HepG2 (cell line): ENCODE measurements at regions not wholly inside any gene's neighbourhood (a gene's known extent, or its start where the extent isn't known, plus 50 kb on each side); places are given as distances from the start of the nearest gene placed in this dataset.

Experiments used
- ATAC-seq: fragments of 200-7000 bp; cut with Tn5 transposase; 3 replicates; pipeline ENCODE4 v1.9.1; 2020; ENCODE audit warnings: mild to moderate bottlenecking, moderate library complexity
- BruUV-seq: library from RNA; stranded (reverse); fragments of 400-500 nt; replicated peaks from 2 replicates; lab custom pipeline; 2021; lab: Mats Ljungman, UMichigan
- CTCF ChIA-PET: fragments of 300-600 bp; formaldehyde crosslinking; extraction: SDS; loops from one replicate; lab custom pipeline; 2021; ENCODE audit warnings: low total read pairs, inconsistent platforms, low intra/inter-chr PET ratio; lab: Yijun Ruan, JAX
- POLR2A ChIA-PET: fragments of 350-600 bp; sonication (Branson Sonifier 250); formaldehyde crosslinking; loops from one replicate; lab custom pipeline; 2020; ENCODE audit warnings: antibody characterized with exemption, inconsistent platforms; lab: Yijun Ruan, JAX
- DNase-seq: peaks from one replicate; pipeline ENCODE4 v3.0.0-alpha.2; 2015; ENCODE audit warnings: low spot score
- FAIRE-seq: peaks from 3 replicates; lab custom pipeline; 2011; peaks lifted over from hg19 to GRCh38; lab: Jason Lieb, UNC
- H2AFZ ChIP-seq: one replicate; pipeline ENCODE4 v1.6.1; 2011; ENCODE audit warnings: low read length, inconsistent platforms
- H3K27ac ChIP-seq: fragments of 300-600 bp; 3 replicates; pipeline ENCODE4 v1.8.0; 2011; ENCODE audit warnings: mixed run types, mild to moderate bottlenecking, mixed read lengths, low read length, inconsistent platforms; ENCODE audit not compliant: insufficient read depth; ENCODE audit errors: extremely low read length
- H3K27me3 ChIP-seq, 2 experiments: fragments of 200-600 bp in 1 of 2; 2 replicates in 1 of 2; 3 replicates in 1 of 2; pipeline versions ENCODE4 v1.6.0 to v1.8.0; 2011; ENCODE audit warnings: low read length in 2 of 2, mild to moderate bottlenecking in 2 of 2, moderate library complexity in 2 of 2, inconsistent platforms in 1 of 2; ENCODE audit not compliant: insufficient read depth in 2 of 2, control insufficient read depth in 1 of 2
- H3K36me3 ChIP-seq, 2 experiments: fragments of 200-600 bp in 1 of 2; replicated peaks in 1 of 2; 2 replicates in 1 of 2; 3 replicates in 1 of 2; pipeline versions ENCODE4 v1.5.1 to v1.8.0; 2011; ENCODE audit warnings: low read length in 2 of 2, inconsistent platforms in 1 of 2; ENCODE audit not compliant: insufficient read depth in 2 of 2, control insufficient read depth in 1 of 2
- H3K4me1 ChIP-seq: 2 replicates; pipeline ENCODE4 v1.5.1; 2012; ENCODE audit warnings: low read length, inconsistent platforms; ENCODE audit not compliant: insufficient read depth
- H3K4me2 ChIP-seq: 2 replicates; pipeline ENCODE4 v1.6.0; 2011; ENCODE audit warnings: low read depth, low read length, inconsistent platforms
- H3K4me3 ChIP-seq, 3 experiments: fragments of 200-600 bp in 1 of 3; sonication (generic), shearing (Covaris generic) in 1 of 3; replicated peaks in 1 of 3; 2 replicates each; pipeline ENCODE4 v1.5.1; 2011 to 2016; ENCODE audit warnings: low read length in 3 of 3, inconsistent platforms in 2 of 3, low read depth in 2 of 3, mild to moderate bottlenecking in 2 of 3, control low read depth in 1 of 3, mixed read lengths in 1 of 3; ENCODE audit not compliant: insufficient read depth in 1 of 3
- H3K79me2 ChIP-seq: one replicate; pipeline ENCODE4 v1.6.1; 2011; ENCODE audit warnings: low read length, inconsistent platforms; ENCODE audit not compliant: insufficient read depth
- H3K9ac ChIP-seq: 2 replicates; pipeline ENCODE4 v1.6.0; 2011; ENCODE audit warnings: mild to moderate bottlenecking, low read depth, low read length, inconsistent platforms; ENCODE audit not compliant: insufficient read depth
- H3K9me3 ChIP-seq: 2 replicates; pipeline ENCODE4 v1.5.1; 2012; ENCODE audit warnings: mild to moderate bottlenecking, low read length
- H4K20me1 ChIP-seq: 2 replicates; pipeline ENCODE4 v1.6.0; 2011; ENCODE audit warnings: inconsistent platforms, mild to moderate bottlenecking, low read length, moderate library complexity; ENCODE audit not compliant: insufficient read depth
- AKAP8 ChIP-seq: sonication (generic); formaldehyde crosslinking; IDR thresholded peaks from 2 replicates; pipeline ENCODE4 v1.5.1; 2020; ENCODE audit warnings: mild to moderate bottlenecking, missing genetic modification reagents
- ARNT ChIP-seq: fragments of 450-650 bp; IDR thresholded peaks from 2 replicates; pipeline ENCODE4 v1.6.1; 2017
- EEA1 ChIP-seq: sonication (generic); formaldehyde crosslinking; IDR thresholded peaks from 2 replicates; pipeline ENCODE4 v1.5.1; 2020; ENCODE audit warnings: mild to moderate bottlenecking, missing genetic modification reagents, borderline replicate concordance
- ESRRA ChIP-seq: sonication (generic); formaldehyde crosslinking; IDR thresholded peaks from 2 replicates; pipeline ENCODE4 v1.5.1; 2020; ENCODE audit warnings: mild to moderate bottlenecking, low read depth, missing genetic modification reagents
- EZH2 ChIP-seq: conservative IDR thresholded peaks from 2 replicates; pipeline ENCODE4 v1.6.1; 2012; ENCODE audit warnings: mild to moderate bottlenecking, low read depth, low read length, moderate library complexity
- FOSL1 ChIP-seq: sonication (generic); formaldehyde crosslinking; IDR thresholded peaks from 2 replicates; pipeline ENCODE4 v1.9.0; 2021; ENCODE audit warnings: missing genetic modification reagents, borderline replicate concordance
- FOXP1 ChIP-seq, 2 experiments: fragments of 450-650 bp in 1 of 2; IDR thresholded peaks; 2 replicates each; pipeline ENCODE4 v1.6.1; 2017 to 2018; ENCODE audit warnings: antibody characterized with exemption in 1 of 2
- KDM5A ChIP-seq: fragments of 200-600 bp; sonication (generic); IDR thresholded peaks from 2 replicates; pipeline ENCODE4 v1.7.0; 2018; ENCODE audit warnings: antibody characterized with exemption, mild to moderate bottlenecking, low read length, borderline replicate concordance
- TEF ChIP-seq: sonication (generic); formaldehyde crosslinking; IDR thresholded peaks from 2 replicates; pipeline ENCODE4 v1.5.0; 2020; ENCODE audit warnings: missing genetic modification reagents
- TRIM22 ChIP-seq: fragments of 450-650 bp; IDR thresholded peaks from 2 replicates; pipeline ENCODE4 v1.6.1; 2017
- ZMAT3 ChIP-seq: sonication (generic); formaldehyde crosslinking; conservative IDR thresholded peaks from 2 replicates; pipeline ENCODE4 v1.7.0; 2021; ENCODE audit warnings: missing genetic modification reagents
- ZNF513 ChIP-seq: sonication (generic); formaldehyde crosslinking; conservative IDR thresholded peaks from 2 replicates; pipeline ENCODE4 v1.5.0; 2020; ENCODE audit warnings: missing genetic modification reagents
- ZNF713 ChIP-seq: sonication (generic); formaldehyde crosslinking; IDR thresholded peaks from 2 replicates; pipeline ENCODE4 v1.4.0; 2020; ENCODE audit warnings: mild to moderate bottlenecking, missing genetic modification reagents
- WGBS: methylation state at CpG from one replicate; pipeline ENCODE4 v1.1.6; 2017; ENCODE audit warnings: low lambda C conversion rate; 5-methylcytosine and 5-hydroxymethylcytosine counted together
- in situ Hi-C: cut with HindIII; loops from 2 replicates; pipeline ENCODE4 v1.10.0; 2017; ENCODE audit warnings: low pct_unique_long_range_greater_than_20kb; ENCODE audit not compliant: extremely low pct_ligation_motif_present
- intact Hi-C: fragments of 100-400 bp; cut with micrococcal nuclease; formaldehyde crosslinking; loops from one replicate; pipeline ENCODE4 v1.10.0; 2022; ENCODE audit not compliant: unreplicated experiment

GRCh38 chr6:159642481-159642880 is 50.6 kb downstream of the SOD2 start (continued):
- TF ChIP-seq TEF (CRISPR knock-in tag) (no peak), FOSL1 (CRISPR knock-in tag) (no peak), AKAP8 (CRISPR knock-in tag) (no peak)
- TF ChIP-seq, all 625 proteins: peak for 0

GRCh38 chr6:159640722-159641482 is 52.1 kb downstream of the SOD2 start:
- in situ Hi-C loops = no loop called here
- intact Hi-C loops = no loop called here
- TF ChIP-seq KDM5A (no peak), FOXP1 (IDR thresholded peaks at IDR 0.05) (no peak), FOXP1 (CRISPR knock-in tag; IDR thresholded peaks at IDR 0.05) (no peak), EEA1 (CRISPR knock-in tag) (no peak), TRIM22 (no peak), ARNT (no peak), EZH2 (no peak), ESRRA (CRISPR knock-in tag) (no peak), ZMAT3 (CRISPR knock-in tag) (no peak), ZNF713 (CRISPR knock-in tag) (no peak), ZNF513 (CRISPR knock-in tag) (no peak)

More at GRCh38 chr6:159640722-159641482, 52.1 kb downstream of the SOD2 start:
- no peak for ATAC-seq
- Histone ChIP-seq H3K4me2 (no peak overlapping the region), H2AFZ (no peak overlapping the region), H3K4me1 (no peaks in the 10 kb centered on the region), H3K9ac (no peak overlapping the region), H3K36me3 (no peaks in the 10 kb centered on the region), H3K4me3 (no peak overlapping the region), H3K79me2 (no peaks in the 10 kb centered on the region), H3K27ac (no peak overlapping the region), H4K20me1 (no peaks in the 10 kb centered on the region), H3K27me3 (0 out of 5 replicates have a peak, but pooled peaks cover 0 to 2% of the 10 kb centered on the region in 2 experiments), H3K9me3 (no peaks in the 10 kb centered on the region)
- no peak for DNase-seq
- ChIA-PET CTCF (no interaction called here), POLR2A (no interaction called here)
- FAIRE-seq = no peak
- 57% methylated on average over 6 of the region's 6 CpGs for WGBS
- BruUV-seq = no TSS peak
